GM12878 (cell line): ENCODE measurements at regions not wholly inside any gene's neighbourhood (a gene's known extent, or its start where the extent isn't known, plus 50 kb on each side); places are given as distances from the start of the nearest gene placed in this dataset.

ENCODE experiments used
- ATAC-seq: fragments of 200-7000 bp; cut with Tn5 transposase; 3 replicates; pipeline ENCODE4 v1.9.1; 2020; ENCODE audit warnings: mild to moderate bottlenecking, moderate library complexity
- BruUV-seq: library from RNA; stranded (reverse); fragments of 400-500 nt; replicated peaks from 2 replicates; lab custom pipeline; 2021; lab: Mats Ljungman, UMichigan
- CTCF ChIA-PET: fragments of 300-600 bp; sonication (Branson Sonifier 250); formaldehyde crosslinking; extraction: SDS; loops from one replicate; lab custom pipeline; 2021; ENCODE audit warnings: inconsistent platforms; lab: Yijun Ruan, JAX
- POLR2A ChIA-PET: fragments of 350-600 bp; formaldehyde crosslinking; extraction: SDS; loops from one replicate; lab custom pipeline; 2021; ENCODE audit warnings: inconsistent platforms; lab: Charles Lee
- RAD21 ChIA-PET: fragments of 300-600 bp; sonication (Branson Sonifier 250); formaldehyde crosslinking; loops from one replicate; lab custom pipeline; 2023; ENCODE audit warnings: antibody characterized with exemption; ENCODE audit not compliant: unreplicated experiment; lab: Charles Lee
- SMC1A ChIA-PET: fragments of 300-600 bp; sonication (Branson Sonifier 250); formaldehyde crosslinking; loops from one replicate; lab custom pipeline; 2023; ENCODE audit not compliant: unreplicated experiment, uncharacterized antibody; lab: Charles Lee
- DNase-seq: peaks from one replicate; pipeline ENCODE4 v3.0.0-alpha.2; 2011; ENCODE audit warnings: low read depth, low spot score
- FAIRE-seq: peaks from 3 replicates; lab custom pipeline; 2011; peaks lifted over from hg19 to GRCh38; lab: Jason Lieb, UNC
- H2AFZ ChIP-seq: 2 replicates; pipeline ENCODE4 v1.6.0; 2011; ENCODE audit warnings: low read depth, low read length, control low read depth; ENCODE audit not compliant: control insufficient read depth
- H3K27ac ChIP-seq: 2 replicates; pipeline ENCODE4 v1.5.1; 2011; ENCODE audit warnings: control low read depth; ENCODE audit not compliant: control insufficient read depth, insufficient read depth
- H3K27me3 ChIP-seq, 2 experiments: replicated peaks in 1 of 2; 2 replicates each; pipeline versions ENCODE4 v1.6.0 to v1.6.1; 2011; ENCODE audit warnings: low read length in 1 of 2; ENCODE audit not compliant: control insufficient read depth in 2 of 2, insufficient read depth in 2 of 2
- H3K36me3 ChIP-seq, 2 experiments: 2 replicates each; pipeline ENCODE4 v1.5.1; 2011; ENCODE audit warnings: low read length in 1 of 2; ENCODE audit not compliant: control insufficient read depth in 2 of 2, insufficient read depth in 2 of 2
- H3K4me1 ChIP-seq: 2 replicates; pipeline ENCODE4 v1.6.1; 2011; ENCODE audit warnings: mild to moderate bottlenecking, low read length, moderate library complexity, mixed read lengths; ENCODE audit not compliant: control insufficient read depth, insufficient read depth
- H3K4me2 ChIP-seq: 2 replicates; pipeline ENCODE4 v1.6.0; 2011; ENCODE audit warnings: control low read depth; ENCODE audit not compliant: control insufficient read depth, insufficient read depth
- H3K4me3 ChIP-seq: fragments of 200-600 bp; sonication (generic); 2 replicates; pipeline ENCODE4 v1.5.1; 2016
- H3K79me2 ChIP-seq: 2 replicates; pipeline ENCODE4 v1.6.0; 2011; ENCODE audit warnings: low read length; ENCODE audit not compliant: control insufficient read depth, insufficient read depth
- H3K9ac ChIP-seq: 2 replicates; pipeline ENCODE4 v1.8.0; 2011; ENCODE audit warnings: low read length, control low read depth, mixed read lengths; ENCODE audit not compliant: control insufficient read depth, insufficient read depth
- H3K9me3 ChIP-seq: replicated peaks from 3 replicates; pipeline ENCODE4 v1.5.1; 2011; ENCODE audit warnings: mild to moderate bottlenecking, low read length; ENCODE audit not compliant: control insufficient read depth, insufficient read depth
- H4K20me1 ChIP-seq: 2 replicates; pipeline ENCODE4 v1.6.0; 2011; ENCODE audit not compliant: control insufficient read depth, insufficient read depth
- EGR1 ChIP-seq, 2 experiments: IDR thresholded peaks; 1 replicate in 1 of 2; 2 replicates in 1 of 2; pipeline ENCODE4 v1.6.1; 2011 to 2012; ENCODE audit warnings: low read depth in 2 of 2, low read length in 2 of 2, borderline replicate concordance in 1 of 2, mild to moderate bottlenecking in 1 of 2, moderate library complexity in 1 of 2
- FOXM1 ChIP-seq: IDR thresholded peaks from 2 replicates; pipeline ENCODE4 v1.6.1; 2012; ENCODE audit warnings: low read depth, mild to moderate bottlenecking, inconsistent platforms, low read length, moderate library complexity
- JUNB ChIP-seq: IDR thresholded peaks from 2 replicates; pipeline ENCODE4 v1.6.1; 2016; ENCODE audit warnings: antibody characterized with exemption, mild to moderate bottlenecking
- MTA2 ChIP-seq: fragments of 450-650 bp; IDR thresholded peaks from 2 replicates; pipeline ENCODE4 v1.6.1; 2016; ENCODE audit warnings: low read depth, mild to moderate bottlenecking, moderate library complexity
- RFX5 ChIP-seq: IDR thresholded peaks from 2 replicates; pipeline ENCODE4 v1.6.1; 2011; ENCODE audit warnings: low read depth, low read length, improper control_type of control experiment
- SREBF1 ChIP-seq: IDR thresholded peaks from 2 replicates; pipeline ENCODE4 v1.6.1; 2012; ENCODE audit warnings: mild to moderate bottlenecking, low read length
- SRF ChIP-seq, 2 experiments: IDR thresholded peaks; 2 replicates each; pipeline ENCODE4 v1.6.1; 2011; ENCODE audit warnings: low read depth in 2 of 2, low read length in 2 of 2, mild to moderate bottlenecking in 1 of 2, moderate library complexity in 1 of 2
- TCF7 ChIP-seq: IDR thresholded peaks from 2 replicates; pipeline ENCODE4 v1.6.1; 2014; ENCODE audit warnings: antibody characterized with exemption, borderline replicate concordance
- WGBS: methylation state at CpG from one replicate; pipeline ENCODE4 v1.1.6; 2016; ENCODE audit warnings: low lambda C conversion rate; ENCODE audit not compliant: insufficient replicate concordance, insufficient coverage; ENCODE audit errors: missing lambda C conversion rate; 5-methylcytosine and 5-hydroxymethylcytosine counted together
- in situ Hi-C: fragments of 300-500 bp; cut with MboI; formaldehyde crosslinking; loops from 9 replicates; pipeline ENCODE4 v1.14.3; 2018; ENCODE audit warnings: mixed read lengths
- intact Hi-C: fragments of 100-400 bp; cut with micrococcal nuclease; formaldehyde crosslinking; loops from one replicate; pipeline ENCODE4 v1.14.2; 2022; ENCODE audit not compliant: unreplicated experiment
- TF ChIP-seq, protein P1 (sequence below): fragments of 450-650 bp; IDR thresholded peaks from 2 replicates; pipeline ENCODE4 v1.6.1; 2017; ENCODE audit warnings: low read depth, mild to moderate bottlenecking, moderate library complexity
- TF ChIP-seq, protein P2 (sequence below): IDR thresholded peaks from 2 replicates; pipeline ENCODE4 v1.6.1; 2012; ENCODE audit warnings: low read length, inconsistent platforms
- TF ChIP-seq, protein P3 (sequence below): fragments of 450-650 bp; IDR thresholded peaks from 2 replicates; pipeline ENCODE4 v1.6.1; 2016; ENCODE audit warnings: mild to moderate bottlenecking
- TF ChIP-seq, protein P4 (sequence below): fragments of 450-650 bp; IDR thresholded peaks from 2 replicates; pipeline ENCODE4 v1.6.1; 2017; ENCODE audit warnings: mild to moderate bottlenecking, moderate library complexity

DNA sequence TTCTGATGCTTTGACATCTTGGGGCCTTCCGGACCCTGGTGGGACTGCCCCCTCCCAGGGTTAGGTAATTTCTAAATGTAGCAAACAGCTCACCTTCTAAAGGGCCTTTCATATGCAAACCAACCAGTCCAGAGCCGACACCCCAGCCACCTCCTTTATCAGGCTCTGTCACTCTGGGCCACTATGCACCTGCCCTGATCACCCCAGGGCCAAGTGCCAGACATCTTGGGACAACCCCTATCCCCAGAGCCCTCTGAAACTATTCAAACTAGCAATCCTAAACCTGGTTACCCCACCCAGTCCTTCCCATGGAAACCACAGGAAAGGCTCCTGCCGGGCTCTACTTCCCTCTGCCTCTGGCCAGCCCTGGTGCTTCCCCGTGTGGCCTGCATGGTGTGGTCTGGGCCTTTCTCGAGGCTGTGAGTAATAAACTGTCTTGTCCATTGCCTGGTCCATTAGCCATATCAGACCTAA, 91.2 kb upstream of the TNRC6C start:
- in situ Hi-C loops: no loop called here
- FAIRE-seq (no peak), DNase-seq (no peak), ATAC-seq (peak; percentile 64)
- Histone ChIP-seq H3K36me3 (no peaks in the 10 kb centered on the region), H3K4me1 (peaks cover 22% of the 10 kb centered on the region), H3K4me2 (no peak overlapping the region), H3K9me3 (no peaks in the 10 kb centered on the region), H3K27me3 (no peaks in the 10 kb centered on the region), H3K27ac (no peak overlapping the region), H4K20me1 (no peaks in the 10 kb centered on the region), H3K79me2 (no peaks in the 10 kb centered on the region), H3K4me3 (no peak overlapping the region), H3K9ac (no peak overlapping the region), H2AFZ (no peak overlapping the region)
- intact Hi-C loops: no loop called here
- ChIA-PET CTCF (interaction anchor here (4.1 kb wide), 1 partner anchor 14 kb away, joined by 21 read pairs; no protein-coding TSS in a partner anchor), POLR2A (interaction anchor here (0.6 to 1.5 kb wide), 4 partner anchors 23 to 91 kb away, joined by 3 to 4 read pairs (median 4); partner anchors contain the start of gene TNRC6C), RAD21 (interaction anchor here (0.8 to 3.5 kb wide), 7 partner anchors 14 to 146 kb away, joined by 3 to 40 read pairs (median 3); partner anchors contain the start of gene TNRC6C), SMC1A (interaction anchor here (1.0 to 2.3 kb wide), 7 partner anchors 10 to 153 kb away, joined by 3 to 6 read pairs (median 3); no protein-coding TSS in a partner anchor)
- 7% methylated on average over 5 of the region's 5 CpGs for WGBS
- no TSS peak for BruUV-seq
- TF ChIP-seq JUNB (peak; percentile 63), SRF (IDR thresholded peaks at IDR 0.05; ENCODE audit: low read depth in 2 of 2, low read length in 2 of 2) (peak in 1 of 2 experiments; percentile 31; a peak in 1 of 4 replicates), SREBF1 (no peak), EGR1 (IDR thresholded peaks at IDR 0.05; ENCODE audit: borderline replicate concordance in 1 of 2, low read depth in 2 of 2, low read length in 2 of 2) (no peak), RFX5 (no peak), TCF7 (no peak), FOXM1 (no peak), MTA2 (peak; percentile 52)
- TF ChIP-seq, protein P1, sequence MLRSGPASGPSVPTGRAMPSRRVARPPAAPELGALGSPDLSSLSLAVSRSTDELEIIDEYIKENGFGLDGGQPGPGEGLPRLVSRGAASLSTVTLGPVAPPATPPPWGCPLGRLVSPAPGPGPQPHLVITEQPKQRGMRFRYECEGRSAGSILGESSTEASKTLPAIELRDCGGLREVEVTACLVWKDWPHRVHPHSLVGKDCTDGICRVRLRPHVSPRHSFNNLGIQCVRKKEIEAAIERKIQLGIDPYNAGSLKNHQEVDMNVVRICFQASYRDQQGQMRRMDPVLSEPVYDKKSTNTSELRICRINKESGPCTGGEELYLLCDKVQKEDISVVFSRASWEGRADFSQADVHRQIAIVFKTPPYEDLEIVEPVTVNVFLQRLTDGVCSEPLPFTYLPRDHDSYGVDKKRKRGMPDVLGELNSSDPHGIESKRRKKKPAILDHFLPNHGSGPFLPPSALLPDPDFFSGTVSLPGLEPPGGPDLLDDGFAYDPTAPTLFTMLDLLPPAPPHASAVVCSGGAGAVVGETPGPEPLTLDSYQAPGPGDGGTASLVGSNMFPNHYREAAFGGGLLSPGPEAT: peak; percentile 73
- TF ChIP-seq, protein P2, sequence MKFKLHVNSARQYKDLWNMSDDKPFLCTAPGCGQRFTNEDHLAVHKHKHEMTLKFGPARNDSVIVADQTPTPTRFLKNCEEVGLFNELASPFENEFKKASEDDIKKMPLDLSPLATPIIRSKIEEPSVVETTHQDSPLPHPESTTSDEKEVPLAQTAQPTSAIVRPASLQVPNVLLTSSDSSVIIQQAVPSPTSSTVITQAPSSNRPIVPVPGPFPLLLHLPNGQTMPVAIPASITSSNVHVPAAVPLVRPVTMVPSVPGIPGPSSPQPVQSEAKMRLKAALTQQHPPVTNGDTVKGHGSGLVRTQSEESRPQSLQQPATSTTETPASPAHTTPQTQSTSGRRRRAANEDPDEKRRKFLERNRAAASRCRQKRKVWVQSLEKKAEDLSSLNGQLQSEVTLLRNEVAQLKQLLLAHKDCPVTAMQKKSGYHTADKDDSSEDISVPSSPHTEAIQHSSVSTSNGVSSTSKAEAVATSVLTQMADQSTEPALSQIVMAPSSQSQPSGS: peak; percentile 65
- TF ChIP-seq, protein P3, sequence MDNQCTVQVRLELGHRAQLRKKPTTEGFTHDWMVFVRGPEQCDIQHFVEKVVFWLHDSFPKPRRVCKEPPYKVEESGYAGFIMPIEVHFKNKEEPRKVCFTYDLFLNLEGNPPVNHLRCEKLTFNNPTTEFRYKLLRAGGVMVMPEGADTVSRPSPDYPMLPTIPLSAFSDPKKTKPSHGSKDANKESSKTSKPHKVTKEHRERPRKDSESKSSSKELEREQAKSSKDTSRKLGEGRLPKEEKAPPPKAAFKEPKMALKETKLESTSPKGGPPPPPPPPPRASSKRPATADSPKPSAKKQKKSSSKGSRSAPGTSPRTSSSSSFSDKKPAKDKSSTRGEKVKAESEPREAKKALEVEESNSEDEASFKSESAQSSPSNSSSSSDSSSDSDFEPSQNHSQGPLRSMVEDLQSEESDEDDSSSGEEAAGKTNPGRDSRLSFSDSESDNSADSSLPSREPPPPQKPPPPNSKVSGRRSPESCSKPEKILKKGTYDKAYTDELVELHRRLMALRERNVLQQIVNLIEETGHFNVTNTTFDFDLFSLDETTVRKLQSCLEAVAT: no peak
- TF ChIP-seq, protein P4, sequence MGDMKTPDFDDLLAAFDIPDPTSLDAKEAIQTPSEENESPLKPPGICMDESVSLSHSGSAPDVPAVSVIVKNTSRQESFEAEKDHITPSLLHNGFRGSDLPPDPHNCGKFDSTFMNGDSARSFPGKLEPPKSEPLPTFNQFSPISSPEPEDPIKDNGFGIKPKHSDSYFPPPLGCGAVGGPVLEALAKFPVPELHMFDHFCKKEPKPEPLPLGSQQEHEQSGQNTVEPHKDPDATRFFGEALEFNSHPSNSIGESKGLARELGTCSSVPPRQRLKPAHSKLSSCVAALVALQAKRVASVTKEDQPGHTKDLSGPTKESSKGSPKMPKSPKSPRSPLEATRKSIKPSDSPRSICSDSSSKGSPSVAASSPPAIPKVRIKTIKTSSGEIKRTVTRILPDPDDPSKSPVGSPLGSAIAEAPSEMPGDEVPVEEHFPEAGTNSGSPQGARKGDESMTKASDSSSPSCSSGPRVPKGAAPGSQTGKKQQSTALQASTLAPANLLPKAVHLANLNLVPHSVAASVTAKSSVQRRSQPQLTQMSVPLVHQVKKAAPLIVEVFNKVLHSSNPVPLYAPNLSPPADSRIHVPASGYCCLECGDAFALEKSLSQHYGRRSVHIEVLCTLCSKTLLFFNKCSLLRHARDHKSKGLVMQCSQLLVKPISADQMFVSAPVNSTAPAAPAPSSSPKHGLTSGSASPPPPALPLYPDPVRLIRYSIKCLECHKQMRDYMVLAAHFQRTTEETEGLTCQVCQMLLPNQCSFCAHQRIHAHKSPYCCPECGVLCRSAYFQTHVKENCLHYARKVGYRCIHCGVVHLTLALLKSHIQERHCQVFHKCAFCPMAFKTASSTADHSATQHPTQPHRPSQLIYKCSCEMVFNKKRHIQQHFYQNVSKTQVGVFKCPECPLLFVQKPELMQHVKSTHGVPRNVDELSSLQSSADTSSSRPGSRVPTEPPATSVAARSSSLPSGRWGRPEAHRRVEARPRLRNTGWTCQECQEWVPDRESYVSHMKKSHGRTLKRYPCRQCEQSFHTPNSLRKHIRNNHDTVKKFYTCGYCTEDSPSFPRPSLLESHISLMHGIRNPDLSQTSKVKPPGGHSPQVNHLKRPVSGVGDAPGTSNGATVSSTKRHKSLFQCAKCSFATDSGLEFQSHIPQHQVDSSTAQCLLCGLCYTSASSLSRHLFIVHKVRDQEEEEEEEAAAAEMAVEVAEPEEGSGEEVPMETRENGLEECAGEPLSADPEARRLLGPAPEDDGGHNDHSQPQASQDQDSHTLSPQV: no peak
